Thyroid gland (tissue), 4 donors: ENCODE measurements at regions not wholly inside any gene's neighbourhood (a gene's known extent, or its start where the extent isn't known, plus 50 kb on each side); places are given as distances from the start of the nearest gene placed in this dataset.

Experiments used
- POLR2A ChIP-seq, 2 donors: fragments of 450-650 bp; IDR thresholded peaks; one replicate each; pipeline ENCODE4 v1.6.1; 2017; ENCODE audit warnings: antibody characterized with exemption in 2 of 2, mild to moderate bottlenecking in 2 of 2, moderate library complexity in 1 of 2
- TF ChIP-seq, protein P1 (sequence below), 6 experiments: fragments of 200-600 bp in 3 of 6; fragments of 450-650 bp in 3 of 6; sonication (generic) in 3 of 6; IDR thresholded peaks; one replicate each; pipeline ENCODE4 v1.5.1; 2016 to 2019; ENCODE audit warnings: antibody characterized with exemption in 6 of 6, mild to moderate bottlenecking in 2 of 6, inconsistent platforms in 1 of 6, moderate library complexity in 1 of 6

DNA sequence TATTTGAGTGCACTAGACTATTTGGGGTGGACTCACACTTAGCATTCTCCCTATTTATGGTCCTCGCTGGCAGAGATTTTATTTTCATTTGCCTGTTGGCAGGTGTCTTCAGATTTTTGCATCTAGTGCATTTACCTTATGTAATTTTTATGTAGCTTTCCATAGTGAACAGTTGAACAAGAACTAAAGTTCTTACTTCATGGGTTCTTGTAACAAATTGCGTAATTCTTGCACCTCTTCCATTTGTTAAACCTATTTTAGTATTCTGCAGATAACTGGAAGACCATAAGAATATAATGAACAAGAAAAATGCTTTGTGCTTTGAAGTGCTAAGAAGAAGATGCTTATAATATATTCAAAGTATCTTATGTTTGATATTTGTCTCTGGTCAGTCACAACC, 252.8 kb upstream of the MMS22L start:
- TF ChIP-seq POLR2A (IDR thresholded peaks at IDR 0.05), result no peak
- TF ChIP-seq, protein P1, sequence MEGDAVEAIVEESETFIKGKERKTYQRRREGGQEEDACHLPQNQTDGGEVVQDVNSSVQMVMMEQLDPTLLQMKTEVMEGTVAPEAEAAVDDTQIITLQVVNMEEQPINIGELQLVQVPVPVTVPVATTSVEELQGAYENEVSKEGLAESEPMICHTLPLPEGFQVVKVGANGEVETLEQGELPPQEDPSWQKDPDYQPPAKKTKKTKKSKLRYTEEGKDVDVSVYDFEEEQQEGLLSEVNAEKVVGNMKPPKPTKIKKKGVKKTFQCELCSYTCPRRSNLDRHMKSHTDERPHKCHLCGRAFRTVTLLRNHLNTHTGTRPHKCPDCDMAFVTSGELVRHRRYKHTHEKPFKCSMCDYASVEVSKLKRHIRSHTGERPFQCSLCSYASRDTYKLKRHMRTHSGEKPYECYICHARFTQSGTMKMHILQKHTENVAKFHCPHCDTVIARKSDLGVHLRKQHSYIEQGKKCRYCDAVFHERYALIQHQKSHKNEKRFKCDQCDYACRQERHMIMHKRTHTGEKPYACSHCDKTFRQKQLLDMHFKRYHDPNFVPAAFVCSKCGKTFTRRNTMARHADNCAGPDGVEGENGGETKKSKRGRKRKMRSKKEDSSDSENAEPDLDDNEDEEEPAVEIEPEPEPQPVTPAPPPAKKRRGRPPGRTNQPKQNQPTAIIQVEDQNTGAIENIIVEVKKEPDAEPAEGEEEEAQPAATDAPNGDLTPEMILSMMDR (IDR thresholded peaks at IDR 0.05), result no peak
